RWPE2 (cell line): ENCODE measurements at regions not wholly inside any gene's neighbourhood (a gene's known extent, or its start where the extent isn't known, plus 50 kb on each side); places are given as distances from the start of the nearest gene placed in this dataset.
A peak's percentile ranks its signal among the peaks of the same experiment; 100 is the strongest.

Experiments used
- ATAC-seq: fragments of 200-7000 bp; cut with Tn5 transposase; 3 replicates; pipeline ENCODE4 v1.9.1; 2021; ENCODE audit warnings: low read depth
- DNase-seq: peaks from one replicate; pipeline ENCODE4 v3.0.0-alpha.2; 2020; ENCODE audit warnings: low spot score
- H3K27ac ChIP-seq: fragments of 450-650 bp; 2 replicates; pipeline ENCODE4 v1.5.1; 2017; ENCODE audit warnings: mild to moderate bottlenecking; ENCODE audit not compliant: poor library complexity, severe bottlenecking
- H3K27me3 ChIP-seq: fragments of 250-450 bp; sonication (Bioruptor Pico); 2 replicates; pipeline ENCODE4 v1.5.1; 2021; ENCODE audit warnings: mild to moderate bottlenecking, moderate library complexity; ENCODE audit not compliant: insufficient read depth, poor library complexity, severe bottlenecking
- H3K36me3 ChIP-seq: fragments of 250-450 bp; sonication (Bioruptor Pico); 2 replicates; pipeline ENCODE4 v1.5.1; 2020; ENCODE audit warnings: low read depth, mild to moderate bottlenecking, moderate library complexity
- H3K4me1 ChIP-seq: fragments of 250-450 bp; sonication (Bioruptor Pico); 2 replicates; pipeline ENCODE4 v1.5.1; 2021; ENCODE audit warnings: mild to moderate bottlenecking, moderate library complexity; ENCODE audit not compliant: insufficient read depth, poor library complexity, severe bottlenecking
- H3K4me3 ChIP-seq: fragments of 250-450 bp; sonication (Bioruptor Pico); 2 replicates; pipeline ENCODE4 v1.5.1; 2021; ENCODE audit warnings: mild to moderate bottlenecking, moderate library complexity; ENCODE audit not compliant: severe bottlenecking
- H3K9me3 ChIP-seq: fragments of 250-450 bp; sonication (Bioruptor Pico); 2 replicates; pipeline ENCODE4 v1.5.1; 2021; ENCODE audit warnings: mild to moderate bottlenecking, moderate library complexity; ENCODE audit not compliant: severe bottlenecking
- CTCF ChIP-seq: fragments of 450-650 bp; IDR thresholded peaks from one replicate; pipeline ENCODE4 v1.5.1; 2017; ENCODE audit warnings: mild to moderate bottlenecking, moderate library complexity; ENCODE audit not compliant: poor library complexity, severe bottlenecking

GRCh38 chr7:131194070-131194865 lies 133.4 kb upstream of the MKLN1 start:
- DNase-seq (no peak), ATAC-seq (no peak)
- H3K27me3 ChIP-seq: no peaks in the 10 kb centered on the region
- H3K27ac ChIP-seq: peak overlapping the region; percentile 24
- TF ChIP-seq CTCF: no peak
- H3K9me3 ChIP-seq: no peaks in the 10 kb centered on the region
- peaks cover 14% of the 10 kb centered on the region for H3K4me1 ChIP-seq
- no peaks in the 10 kb centered on the region for H3K36me3 ChIP-seq
- H3K4me3 ChIP-seq: no peak overlapping the region

- DNase-seq: no peak
- no peak overlapping the region for H3K4me3 ChIP-seq
- H3K4me1 ChIP-seq: peaks cover 14% of the 10 kb centered on the region
- no peaks in the 10 kb centered on the region for H3K27me3 ChIP-seq
- H3K9me3 ChIP-seq: no peaks in the 10 kb centered on the region
- no peaks in the 10 kb centered on the region for H3K36me3 ChIP-seq
- no peak for TF ChIP-seq CTCF
- H3K27ac ChIP-seq: no peak overlapping the region
- ATAC-seq: no peak
Observed at GRCh38 chr7:131196803-131197202, 130.9 kb upstream of the MKLN1 start.

- peak; percentile 82 for ATAC-seq
- Histone ChIP-seq H3K27me3 (no peaks in the 10 kb centered on the region), H3K36me3 (no peaks in the 10 kb centered on the region), H3K9me3 (no peaks in the 10 kb centered on the region), H3K4me3 (no peak overlapping the region), H3K27ac (peak overlapping the region; percentile 9), H3K4me1 (peaks cover 7% of the 10 kb centered on the region)
- TF ChIP-seq CTCF: no peak
- DNase-seq: no peak
Observed at GRCh38 chr7:131197920-131198615, 129.6 kb upstream of the MKLN1 start.

- Histone ChIP-seq H3K36me3 (no peaks in the 10 kb centered on the region), H3K4me1 (no peaks in the 10 kb centered on the region)
Observed at GRCh38 chr7:131202451-131202850, 125.2 kb upstream of the MKLN1 start.

More at GRCh38 chr7:131202451-131202850, 125.2 kb upstream of the MKLN1 start:
- no peak overlapping the region for H3K4me3 ChIP-seq
- TF ChIP-seq CTCF: no peak
- no peaks in the 10 kb centered on the region for H3K27me3 ChIP-seq
- H3K9me3 ChIP-seq: no peaks in the 10 kb centered on the region
- ATAC-seq (no peak), DNase-seq (no peak)
- H3K27ac ChIP-seq: no peak overlapping the region
